ENCODE measurements at regions not wholly inside any gene's neighbourhood (a gene's known extent, or its start where the extent isn't known, plus 50 kb on each side); places are given as distances from the start of the nearest gene placed in this dataset.

GRCh38 chr15:95018888-95019545 lies 787.7 kb downstream of the MCTP2 start:
- Histone ChIP-seq H3K9ac (ENCODE audit: low read depth, low read length, poor library complexity, severe bottlenecking) (no peak overlapping the region), H3K36me3 (ENCODE audit: insufficient read depth, low read length) (no peaks in the 10 kb centered on the region), H3K27me3 (ENCODE audit: insufficient read depth, low read length, poor library complexity, severe bottlenecking) (no peaks in the 10 kb centered on the region), H3K4me3 (ENCODE audit: low read length, poor library complexity, severe bottlenecking) (no peak overlapping the region), H3F3A (ENCODE audit: low read depth) (no peaks in the 10 kb centered on the region), H2AFZ (ENCODE audit: low read length) (no peak overlapping the region), H3K9me2 (replicated peaks; ENCODE audit: low read depth, low read length) (no peaks in the 10 kb centered on the region), H3K79me2 (ENCODE audit: insufficient read depth, low read length) (no peaks in the 10 kb centered on the region), H4K20me1 (ENCODE audit: insufficient read depth, low read length, poor library complexity, severe bottlenecking) (no peaks in the 10 kb centered on the region), H3K4me1 (ENCODE audit: insufficient read depth, low read length, poor library complexity, severe bottlenecking) (no peaks in the 10 kb centered on the region), H3K4me2 (ENCODE audit: low read depth, low read length, poor library complexity, severe bottlenecking) (no peak overlapping the region), H3K9me3 (ENCODE audit: insufficient read depth, low read depth, low read length) (no peaks in the 10 kb centered on the region)
- TF ChIP-seq CTCF (conservative IDR thresholded peaks at IDR 0.05; ENCODE audit: low read length): no peak
- no peak for TF ChIP-seq EZH2phosphoT487 (IDR thresholded peaks at IDR 0.05; ENCODE audit: borderline replicate concordance)

GRCh38 chr15:95019907-95020306 lies 788.5 kb downstream of the MCTP2 start:
- TF ChIP-seq CTCF (conservative IDR thresholded peaks at IDR 0.05; ENCODE audit: low read length) (no peak), EZH2phosphoT487 (IDR thresholded peaks at IDR 0.05; ENCODE audit: borderline replicate concordance) (no peak)
- H3K36me3 ChIP-seq (ENCODE audit: insufficient read depth, low read length): no peaks in the 10 kb centered on the region
- H3K9ac ChIP-seq (ENCODE audit: low read depth, low read length, poor library complexity, severe bottlenecking): no peak overlapping the region
- no peaks in the 10 kb centered on the region for H3K27me3 ChIP-seq (ENCODE audit: insufficient read depth, low read length, poor library complexity, severe bottlenecking)
- no peak overlapping the region for H2AFZ ChIP-seq (ENCODE audit: low read length)
- H3K9me2 ChIP-seq (replicated peaks; ENCODE audit: low read depth, low read length): no peaks in the 10 kb centered on the region
- no peak overlapping the region for H3K4me2 ChIP-seq (ENCODE audit: low read depth, low read length, poor library complexity, severe bottlenecking)
- H3K79me2 ChIP-seq (ENCODE audit: insufficient read depth, low read length): no peaks in the 10 kb centered on the region
- H4K20me1 ChIP-seq (ENCODE audit: insufficient read depth, low read length, poor library complexity, severe bottlenecking): no peaks in the 10 kb centered on the region
- H3F3A ChIP-seq (ENCODE audit: low read depth): no peaks in the 10 kb centered on the region
- no peaks in the 10 kb centered on the region for H3K9me3 ChIP-seq (ENCODE audit: insufficient read depth, low read depth, low read length)
- no peaks in the 10 kb centered on the region for H3K4me1 ChIP-seq (ENCODE audit: insufficient read depth, low read length, poor library complexity, severe bottlenecking)
- H3K4me3 ChIP-seq (ENCODE audit: low read length, poor library complexity, severe bottlenecking): no peak overlapping the region

- no peak overlapping the region for H2AFZ ChIP-seq (ENCODE audit: low read length)
- TF ChIP-seq EZH2phosphoT487 (IDR thresholded peaks at IDR 0.05; ENCODE audit: borderline replicate concordance): no peak
- no peak for TF ChIP-seq CTCF (conservative IDR thresholded peaks at IDR 0.05; ENCODE audit: low read length)
- no peak overlapping the region for H3K4me3 ChIP-seq (ENCODE audit: low read length, poor library complexity, severe bottlenecking)
- H3F3A ChIP-seq (ENCODE audit: low read depth): no peaks in the 10 kb centered on the region
- no peaks in the 10 kb centered on the region for H3K27me3 ChIP-seq (ENCODE audit: insufficient read depth, low read length, poor library complexity, severe bottlenecking)
- H3K9me3 ChIP-seq (ENCODE audit: insufficient read depth, low read depth, low read length): no peaks in the 10 kb centered on the region
- H3K36me3 ChIP-seq (ENCODE audit: insufficient read depth, low read length): no peaks in the 10 kb centered on the region
- no peaks in the 10 kb centered on the region for H4K20me1 ChIP-seq (ENCODE audit: insufficient read depth, low read length, poor library complexity, severe bottlenecking)
- H3K79me2 ChIP-seq (ENCODE audit: insufficient read depth, low read length): no peaks in the 10 kb centered on the region
- no peaks in the 10 kb centered on the region for H3K4me1 ChIP-seq (ENCODE audit: insufficient read depth, low read length, poor library complexity, severe bottlenecking)
- H3K9me2 ChIP-seq (replicated peaks; ENCODE audit: low read depth, low read length): no peaks in the 10 kb centered on the region
- no peak overlapping the region for H3K9ac ChIP-seq (ENCODE audit: low read depth, low read length, poor library complexity, severe bottlenecking)
- H3K4me2 ChIP-seq (ENCODE audit: low read depth, low read length, poor library complexity, severe bottlenecking): no peak overlapping the region
Observed at GRCh38 chr15:95021816-95022215, 790.5 kb downstream of the MCTP2 start.
